ENCODE measurements at regions not wholly inside any gene's neighbourhood (a gene's known extent, or its start where the extent isn't known, plus 50 kb on each side); places are given as distances from the start of the nearest gene placed in this dataset.

GRCh38 chr9:13049223-13049622 is 230.3 kb downstream of the MPDZ start:
- in situ Hi-C loops (cut with HindIII; ENCODE audit: low sequenced_read_pairs): loop anchor here (25.0 kb wide), 1 partner anchor 363 kb away; no protein-coding TSS in a partner anchor

GRCh38 chr9:13053504-13053903 is 226.0 kb downstream of the MPDZ start:
- in situ Hi-C loops (cut with HindIII; ENCODE audit: low sequenced_read_pairs): no loop called here

GRCh38 chr9:13054389-13054788 is 225.1 kb downstream of the MPDZ start:
- in situ Hi-C loops (cut with HindIII; ENCODE audit: low sequenced_read_pairs): no loop called here

Data from endothelial cell of hepatic sinusoid (primary cell).